ENCODE measurements at regions not wholly inside any gene's neighbourhood (a gene's known extent, or its start where the extent isn't known, plus 50 kb on each side); places are given as distances from the start of the nearest gene placed in this dataset.

GRCh38 chr11:87600938-87601337 is 563.2 kb downstream of the TMEM135 start:
- TF ChIP-seq CTCF (IDR thresholded peaks at IDR 0.05): no peak
- no peak for TF ChIP-seq POLR2A (IDR thresholded peaks at IDR 0.05)
